ENCODE measurements at regions not wholly inside any gene's neighbourhood (a gene's known extent, or its start where the extent isn't known, plus 50 kb on each side); places are given as distances from the start of the nearest gene placed in this dataset.

- H3K4me3 ChIP-seq (ENCODE audit: insufficient read depth, low read depth, low read length): no peak overlapping the region
- 100% methylated on average over 1 of the region's 1 CpG for WGBS, 2 experiments
- H3K9me3 ChIP-seq (ENCODE audit: control insufficient read depth, low read length): no peaks in the 10 kb centered on the region
- H3K27ac ChIP-seq (ENCODE audit: insufficient read depth, low read depth, low read length, poor library complexity, severe bottlenecking): no peak overlapping the region
- no peaks in the 10 kb centered on the region for H3K36me3 ChIP-seq (ENCODE audit: control insufficient read depth, insufficient read depth, low read length)
- H3K4me1 ChIP-seq (ENCODE audit: control insufficient read depth, insufficient read depth, low read length): no peaks in the 10 kb centered on the region
- no peaks in the 10 kb centered on the region for H3K27me3 ChIP-seq (ENCODE audit: control insufficient read depth, insufficient read depth, low read length, poor library complexity, severe bottlenecking)
Observed at GRCh38 chr3:144301863-144302262, 330.2 kb downstream of the DIPK2A start.

- Histone ChIP-seq H3K9me3 (ENCODE audit: control insufficient read depth, low read length) (no peaks in the 10 kb centered on the region), H3K36me3 (ENCODE audit: control insufficient read depth, insufficient read depth, low read length) (no peaks in the 10 kb centered on the region), H3K27ac (ENCODE audit: insufficient read depth, low read depth, low read length, poor library complexity, severe bottlenecking) (no peak overlapping the region), H3K4me3 (ENCODE audit: insufficient read depth, low read depth, low read length) (no peak overlapping the region), H3K4me1 (ENCODE audit: control insufficient read depth, insufficient read depth, low read length) (no peaks in the 10 kb centered on the region), H3K27me3 (ENCODE audit: control insufficient read depth, insufficient read depth, low read length, poor library complexity, severe bottlenecking) (no peaks in the 10 kb centered on the region)
- WGBS, 2 experiments: 94 to 99% methylated on average over 3 of the region's 3 CpGs
Observed at GRCh38 chr3:144307951-144308350, 336.3 kb downstream of the DIPK2A start.

- no peak overlapping the region for H3K27ac ChIP-seq (ENCODE audit: insufficient read depth, low read depth, low read length, poor library complexity, severe bottlenecking)
- no peaks in the 10 kb centered on the region for H3K4me1 ChIP-seq (ENCODE audit: control insufficient read depth, insufficient read depth, low read length)
- H3K27me3 ChIP-seq (ENCODE audit: control insufficient read depth, insufficient read depth, low read length, poor library complexity, severe bottlenecking): no peaks in the 10 kb centered on the region
- WGBS, 2 experiments: 100% methylated on average over 1 to 3 of the region's 3 CpGs
- H3K9me3 ChIP-seq (ENCODE audit: control insufficient read depth, low read length): no peaks in the 10 kb centered on the region
- H3K36me3 ChIP-seq (ENCODE audit: control insufficient read depth, insufficient read depth, low read length): no peaks in the 10 kb centered on the region
- no peak overlapping the region for H3K4me3 ChIP-seq (ENCODE audit: insufficient read depth, low read depth, low read length)
Observed at GRCh38 chr3:144308396-144308795, 336.8 kb downstream of the DIPK2A start.

GRCh38 chr3:144312702-144313101, 341.1 kb downstream of the DIPK2A start:
- no peaks in the 10 kb centered on the region for H3K27me3 ChIP-seq (ENCODE audit: control insufficient read depth, insufficient read depth, low read length, poor library complexity, severe bottlenecking)
- WGBS, 2 experiments: 50 to 61% methylated on average over 2 to 3 of the region's 3 CpGs
- H3K27ac ChIP-seq (ENCODE audit: insufficient read depth, low read depth, low read length, poor library complexity, severe bottlenecking): no peak overlapping the region
- H3K4me3 ChIP-seq (ENCODE audit: insufficient read depth, low read depth, low read length): no peak overlapping the region
- no peaks in the 10 kb centered on the region for H3K36me3 ChIP-seq (ENCODE audit: control insufficient read depth, insufficient read depth, low read length)
- H3K4me1 ChIP-seq (ENCODE audit: control insufficient read depth, insufficient read depth, low read length): no peaks in the 10 kb centered on the region
- H3K9me3 ChIP-seq (ENCODE audit: control insufficient read depth, low read length): no peaks in the 10 kb centered on the region

- no peaks in the 10 kb centered on the region for H3K9me3 ChIP-seq (ENCODE audit: control insufficient read depth, low read length)
- H3K27me3 ChIP-seq (ENCODE audit: control insufficient read depth, insufficient read depth, low read length, poor library complexity, severe bottlenecking): no peaks in the 10 kb centered on the region
- H3K4me3 ChIP-seq (ENCODE audit: insufficient read depth, low read depth, low read length): no peak overlapping the region
- 96 to 99% methylated on average over 3 of the region's 3 CpGs for WGBS, 2 experiments
- H3K27ac ChIP-seq (ENCODE audit: insufficient read depth, low read depth, low read length, poor library complexity, severe bottlenecking): no peak overlapping the region
- H3K4me1 ChIP-seq (ENCODE audit: control insufficient read depth, insufficient read depth, low read length): no peaks in the 10 kb centered on the region
- H3K36me3 ChIP-seq (ENCODE audit: control insufficient read depth, insufficient read depth, low read length): no peaks in the 10 kb centered on the region
Observed at GRCh38 chr3:144314946-144315345, 343.3 kb downstream of the DIPK2A start.

- WGBS, 2 experiments: 100% methylated on average over 2 of the region's 2 CpGs; no CpG with 5 or more reads in 1 of the 2 experiments
- H3K36me3 ChIP-seq (ENCODE audit: control insufficient read depth, insufficient read depth, low read length): no peaks in the 10 kb centered on the region
- H3K27me3 ChIP-seq (ENCODE audit: control insufficient read depth, insufficient read depth, low read length, poor library complexity, severe bottlenecking): no peaks in the 10 kb centered on the region
- no peaks in the 10 kb centered on the region for H3K9me3 ChIP-seq (ENCODE audit: control insufficient read depth, low read length)
- H3K27ac ChIP-seq (ENCODE audit: insufficient read depth, low read depth, low read length, poor library complexity, severe bottlenecking): no peak overlapping the region
- H3K4me1 ChIP-seq (ENCODE audit: control insufficient read depth, insufficient read depth, low read length): no peaks in the 10 kb centered on the region
- H3K4me3 ChIP-seq (ENCODE audit: insufficient read depth, low read depth, low read length): no peak overlapping the region
Observed at GRCh38 chr3:144317961-144318360, 346.3 kb downstream of the DIPK2A start.

GRCh38 chr3:144324076-144324475, 352.5 kb downstream of the DIPK2A start:
- no peaks in the 10 kb centered on the region for H3K27me3 ChIP-seq (ENCODE audit: control insufficient read depth, insufficient read depth, low read length, poor library complexity, severe bottlenecking)
- 93% methylated on average over 2 of the region's 2 CpGs for WGBS, 2 experiments
- H3K9me3 ChIP-seq (ENCODE audit: control insufficient read depth, low read length): no peaks in the 10 kb centered on the region
- no peak overlapping the region for H3K4me3 ChIP-seq (ENCODE audit: insufficient read depth, low read depth, low read length)
- H3K4me1 ChIP-seq (ENCODE audit: control insufficient read depth, insufficient read depth, low read length): no peaks in the 10 kb centered on the region
- H3K36me3 ChIP-seq (ENCODE audit: control insufficient read depth, insufficient read depth, low read length): no peaks in the 10 kb centered on the region
- H3K27ac ChIP-seq (ENCODE audit: insufficient read depth, low read depth, low read length, poor library complexity, severe bottlenecking): no peak overlapping the region

GRCh38 chr3:144332868-144333267, 361.2 kb downstream of the DIPK2A start:
- H3K4me1 ChIP-seq (ENCODE audit: control insufficient read depth, insufficient read depth, low read length): no peaks in the 10 kb centered on the region
- no peaks in the 10 kb centered on the region for H3K27me3 ChIP-seq (ENCODE audit: control insufficient read depth, insufficient read depth, low read length, poor library complexity, severe bottlenecking)
- 87 to 100% methylated on average over 3 of the region's 3 CpGs for WGBS, 2 experiments
- H3K9me3 ChIP-seq (ENCODE audit: control insufficient read depth, low read length): no peaks in the 10 kb centered on the region
- no peak overlapping the region for H3K27ac ChIP-seq (ENCODE audit: insufficient read depth, low read depth, low read length, poor library complexity, severe bottlenecking)
- no peaks in the 10 kb centered on the region for H3K36me3 ChIP-seq (ENCODE audit: control insufficient read depth, insufficient read depth, low read length)
- H3K4me3 ChIP-seq (ENCODE audit: insufficient read depth, low read depth, low read length): no peak overlapping the region

GRCh38 chr3:144341471-144341870, 369.8 kb downstream of the DIPK2A start:
- no peak overlapping the region for H3K4me3 ChIP-seq (ENCODE audit: insufficient read depth, low read depth, low read length)
- 89 to 90% methylated on average over 4 of the region's 4 CpGs for WGBS, 2 experiments
- no peak overlapping the region for H3K27ac ChIP-seq (ENCODE audit: insufficient read depth, low read depth, low read length, poor library complexity, severe bottlenecking)
- H3K27me3 ChIP-seq (ENCODE audit: control insufficient read depth, insufficient read depth, low read length, poor library complexity, severe bottlenecking): no peaks in the 10 kb centered on the region
- no peaks in the 10 kb centered on the region for H3K9me3 ChIP-seq (ENCODE audit: control insufficient read depth, low read length)
- no peaks in the 10 kb centered on the region for H3K4me1 ChIP-seq (ENCODE audit: control insufficient read depth, insufficient read depth, low read length)
- no peaks in the 10 kb centered on the region for H3K36me3 ChIP-seq (ENCODE audit: control insufficient read depth, insufficient read depth, low read length)

GRCh38 chr3:144343343-144343742, 371.7 kb downstream of the DIPK2A start:
- H3K9me3 ChIP-seq (ENCODE audit: control insufficient read depth, low read length): no peaks in the 10 kb centered on the region
- H3K27me3 ChIP-seq (ENCODE audit: control insufficient read depth, insufficient read depth, low read length, poor library complexity, severe bottlenecking): no peaks in the 10 kb centered on the region
- H3K36me3 ChIP-seq (ENCODE audit: control insufficient read depth, insufficient read depth, low read length): no peaks in the 10 kb centered on the region
- H3K4me3 ChIP-seq (ENCODE audit: insufficient read depth, low read depth, low read length): no peak overlapping the region
- H3K4me1 ChIP-seq (ENCODE audit: control insufficient read depth, insufficient read depth, low read length): no peaks in the 10 kb centered on the region
- WGBS, 2 experiments: 92 to 94% methylated on average over 9 of the region's 9 CpGs
- no peak overlapping the region for H3K27ac ChIP-seq (ENCODE audit: insufficient read depth, low read depth, low read length, poor library complexity, severe bottlenecking)

- WGBS, 2 experiments: 94 to 98% methylated on average over 7 of the region's 7 CpGs
- Histone ChIP-seq H3K27ac (ENCODE audit: insufficient read depth, low read depth, low read length, poor library complexity, severe bottlenecking) (no peak overlapping the region), H3K4me3 (ENCODE audit: insufficient read depth, low read depth, low read length) (no peak overlapping the region), H3K27me3 (ENCODE audit: control insufficient read depth, insufficient read depth, low read length, poor library complexity, severe bottlenecking) (no peaks in the 10 kb centered on the region), H3K4me1 (ENCODE audit: control insufficient read depth, insufficient read depth, low read length) (no peaks in the 10 kb centered on the region), H3K9me3 (ENCODE audit: control insufficient read depth, low read length) (no peaks in the 10 kb centered on the region), H3K36me3 (ENCODE audit: control insufficient read depth, insufficient read depth, low read length) (no peaks in the 10 kb centered on the region)
Observed at GRCh38 chr3:144343777-144344176, 372.2 kb downstream of the DIPK2A start.

Data from ectodermal cell (in vitro differentiated cells).